HEK293 (cell line): ENCODE measurements at regions not wholly inside any gene's neighbourhood (a gene's known extent, or its start where the extent isn't known, plus 50 kb on each side); places are given as distances from the start of the nearest gene placed in this dataset.

Source experiments
- CTCF ChIA-PET: fragments of 350-600 bp; formaldehyde crosslinking; extraction: SDS; loops from one replicate; lab custom pipeline; 2021; ENCODE audit warnings: antibody characterized with exemption; lab: Yijun Ruan, JAX
- POLR2A ChIA-PET: fragments of 300-600 bp; formaldehyde crosslinking; extraction: SDS; loops from one replicate; lab custom pipeline; 2020; ENCODE audit warnings: antibody characterized with exemption, inconsistent platforms; lab: Yijun Ruan, JAX
- H3K27ac ChIP-seq: fragments of 200-500 bp; sonication (Bioruptor generic); 2 replicates; pipeline ENCODE4 v1.5.1; 2014; ENCODE audit warnings: low read depth, low read length, control low read depth, inconsistent platforms; ENCODE audit errors: extremely low read depth
- H3K36me3 ChIP-seq, 2 experiments: fragments of 200-500 bp in 1 of 2; sonication (Bioruptor generic) in 1 of 2; 1 replicate in 1 of 2; 2 replicates in 1 of 2; pipeline ENCODE4 v1.5.1; 2014 to 2017; ENCODE audit warnings: inconsistent platforms in 2 of 2, low read length in 2 of 2; ENCODE audit not compliant: control insufficient read depth in 2 of 2, insufficient read depth in 1 of 2
- H3K4me1 ChIP-seq: fragments of 200-500 bp; sonication (Bioruptor generic); 2 replicates; pipeline ENCODE4 v1.5.1; 2014; ENCODE audit warnings: mild to moderate bottlenecking, low read length, inconsistent platforms; ENCODE audit not compliant: control insufficient read depth, insufficient read depth
- H3K4me3 ChIP-seq: 2 replicates; pipeline ENCODE4 v1.5.1; 2011; ENCODE audit warnings: low read depth, mild to moderate bottlenecking, control low read depth, low read length, moderate library complexity
- H3K9me3 ChIP-seq: fragments of 200-500 bp; sonication (Bioruptor generic); 2 replicates; pipeline ENCODE4 v1.5.1; 2014; ENCODE audit warnings: low read depth, low read length, inconsistent platforms; ENCODE audit not compliant: control insufficient read depth, insufficient read depth
- GLI2 ChIP-seq: fragments of 450-650 bp; formaldehyde crosslinking; IDR thresholded peaks from 2 replicates; pipeline ENCODE4; 2017; ENCODE audit warnings: missing biosample characterization, missing genetic modification characterization, low read depth, borderline replicate concordance
- GLI4 ChIP-seq: fragments of 450-650 bp; formaldehyde crosslinking; IDR thresholded peaks from 2 replicates; pipeline ENCODE4 v1.5.1; 2016; ENCODE audit warnings: missing biosample characterization, missing genetic modification characterization
- OVOL3 ChIP-seq: fragments of 450-650 bp; formaldehyde crosslinking; IDR thresholded peaks from 2 replicates; pipeline ENCODE4 v1.5.1; 2016; ENCODE audit warnings: missing biosample characterization, missing genetic modification characterization
- SETDB1 ChIP-seq: IDR thresholded peaks from one replicate; pipeline ENCODE4 v1.6.1; 2017; ENCODE audit warnings: mild to moderate bottlenecking, low read length, moderate library complexity, mixed read lengths; ENCODE audit not compliant: insufficient read length
- SP2 ChIP-seq: fragments of 450-650 bp; formaldehyde crosslinking; IDR thresholded peaks from 2 replicates; pipeline ENCODE4 v1.5.1; 2016; ENCODE audit warnings: missing biosample characterization, missing genetic modification characterization
- ZFHX2 ChIP-seq: fragments of 450-650 bp; formaldehyde crosslinking; conservative IDR thresholded peaks from 2 replicates; pipeline ENCODE4 v1.5.1; 2016; ENCODE audit warnings: missing biosample characterization, missing genetic modification characterization
- ZNF366 ChIP-seq: fragments of 450-650 bp; formaldehyde crosslinking; conservative IDR thresholded peaks from 2 replicates; pipeline ENCODE4 v1.5.1; 2016; ENCODE audit warnings: missing biosample characterization, missing genetic modification characterization
- ZNF514 ChIP-seq: fragments of 450-650 bp; formaldehyde crosslinking; IDR thresholded peaks from 2 replicates; pipeline ENCODE4 v1.5.1; 2016; ENCODE audit warnings: missing biosample characterization, missing genetic modification characterization
- ZNF621 ChIP-seq: fragments of 450-650 bp; formaldehyde crosslinking; IDR thresholded peaks from 2 replicates; pipeline ENCODE4 v1.5.1; 2017; ENCODE audit warnings: missing biosample characterization, missing genetic modification characterization
- ZNF677 ChIP-seq: fragments of 450-650 bp; IDR thresholded peaks from 2 replicates; pipeline ENCODE4 v1.5.0; 2018; ENCODE audit warnings: missing biosample characterization, mild to moderate bottlenecking, missing genetic modification characterization, moderate library complexity
- ZNF701 ChIP-seq: fragments of 450-650 bp; formaldehyde crosslinking; IDR thresholded peaks from 2 replicates; pipeline ENCODE4 v1.5.1; 2016; ENCODE audit warnings: missing biosample characterization, missing genetic modification characterization
- ZNF707 ChIP-seq: fragments of 450-650 bp; formaldehyde crosslinking; IDR thresholded peaks from 2 replicates; pipeline ENCODE4 v1.5.1; 2016; ENCODE audit warnings: missing biosample characterization, missing genetic modification characterization
- ZNF747 ChIP-seq: fragments of 450-650 bp; formaldehyde crosslinking; IDR thresholded peaks from 2 replicates; pipeline ENCODE4 v1.5.1; 2016; ENCODE audit warnings: missing biosample characterization, missing genetic modification characterization
- ZNF777 ChIP-seq: fragments of 450-650 bp; formaldehyde crosslinking; IDR thresholded peaks from 2 replicates; pipeline ENCODE4 v1.5.1; 2017; ENCODE audit warnings: missing biosample characterization, missing genetic modification characterization, borderline replicate concordance
- ZNF785 ChIP-seq: fragments of 450-650 bp; formaldehyde crosslinking; IDR thresholded peaks from 2 replicates; pipeline ENCODE4 v1.5.1; 2016; ENCODE audit warnings: missing biosample characterization, missing genetic modification characterization
- TF ChIP-seq, protein P1 (sequence below): sonication (generic); formaldehyde crosslinking; IDR thresholded peaks from 2 replicates; pipeline ENCODE4 v1.8.1; 2022; ENCODE audit warnings: mild to moderate bottlenecking, moderate library complexity, missing genetic modification reagents
- TF ChIP-seq, protein P2 (sequence below): fragments of 450-650 bp; formaldehyde crosslinking; IDR thresholded peaks from 2 replicates; pipeline ENCODE4 v1.5.0; 2017; ENCODE audit warnings: missing biosample characterization, missing genetic modification characterization, borderline replicate concordance
- TF ChIP-seq, protein P3 (sequence below): fragments of 450-650 bp; IDR thresholded peaks from 2 replicates; pipeline ENCODE4 v1.5.1; 2018; ENCODE audit warnings: missing biosample characterization, missing genetic modification characterization
- TF ChIP-seq, protein P4 (sequence below): fragments of 450-650 bp; formaldehyde crosslinking; IDR thresholded peaks from 2 replicates; pipeline ENCODE4 v1.5.1; 2016; ENCODE audit warnings: missing biosample characterization, missing genetic modification characterization, borderline replicate concordance
- TF ChIP-seq, protein P5 (sequence below): fragments of 450-650 bp; formaldehyde crosslinking; IDR thresholded peaks from 2 replicates; pipeline ENCODE4; 2016; ENCODE audit warnings: missing biosample characterization, missing genetic modification characterization
- TF ChIP-seq, protein P6 (sequence below): fragments of 450-650 bp; formaldehyde crosslinking; optimal IDR thresholded peaks from 2 replicates; pipeline ENCODE3; 2016; ENCODE audit warnings: missing biosample characterization, mild to moderate bottlenecking, missing genetic modification characterization
- TF ChIP-seq, protein P7 (sequence below): fragments of 450-650 bp; formaldehyde crosslinking; IDR thresholded peaks from 2 replicates; pipeline ENCODE4 v1.5.1; 2016; ENCODE audit warnings: missing biosample characterization, missing genetic modification characterization

DNA sequence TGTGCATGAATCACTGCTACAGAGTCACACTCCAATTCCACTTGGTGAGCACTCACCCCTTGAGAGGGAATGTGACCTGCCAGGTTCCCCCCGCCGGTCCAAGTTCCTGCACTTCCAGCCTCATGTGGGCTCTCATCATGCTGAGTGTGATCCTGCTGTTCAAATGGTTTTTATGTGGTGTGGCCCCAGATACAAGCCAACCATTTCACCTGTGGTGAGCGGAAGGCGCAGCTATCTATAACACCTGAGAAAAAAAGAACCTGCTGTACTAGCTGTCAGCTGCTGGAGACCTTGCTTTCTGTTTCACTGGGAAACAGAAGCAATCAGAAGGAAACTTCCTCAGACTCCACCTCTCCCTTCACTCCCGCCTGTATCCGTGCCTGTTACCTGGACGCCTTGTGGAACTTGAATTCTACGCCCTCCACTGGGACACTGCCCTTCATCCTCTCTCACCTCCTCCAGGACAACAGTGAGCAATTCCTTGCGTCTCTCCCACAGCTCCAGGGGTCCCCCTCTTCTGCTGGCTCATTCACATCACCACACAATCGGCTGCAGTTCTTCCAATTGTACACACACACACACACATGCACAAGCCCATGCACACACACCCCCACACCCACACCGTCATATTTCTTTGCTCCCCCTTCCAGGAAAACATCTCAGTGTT lies 64.4 kb upstream of the RPL11 start (continued):
- no peak for TF ChIP-seq ZNF777 (tag by site-specific recombination)
- TF ChIP-seq ZFHX2 (tag by site-specific recombination): 0 out of 2 replicates have a peak, but pooled peaks have one; percentile 28
- TF ChIP-seq, protein P1, sequence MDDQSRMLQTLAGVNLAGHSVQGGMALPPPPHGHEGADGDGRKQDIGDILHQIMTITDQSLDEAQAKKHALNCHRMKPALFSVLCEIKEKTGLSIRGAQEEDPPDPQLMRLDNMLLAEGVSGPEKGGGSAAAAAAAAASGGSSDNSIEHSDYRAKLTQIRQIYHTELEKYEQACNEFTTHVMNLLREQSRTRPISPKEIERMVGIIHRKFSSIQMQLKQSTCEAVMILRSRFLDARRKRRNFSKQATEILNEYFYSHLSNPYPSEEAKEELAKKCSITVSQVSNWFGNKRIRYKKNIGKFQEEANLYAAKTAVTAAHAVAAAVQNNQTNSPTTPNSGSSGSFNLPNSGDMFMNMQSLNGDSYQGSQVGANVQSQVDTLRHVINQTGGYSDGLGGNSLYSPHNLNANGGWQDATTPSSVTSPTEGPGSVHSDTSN (CRISPR knock-in tag): no peak
- TF ChIP-seq ZNF677 (tag by site-specific recombination): no peak
- TF ChIP-seq, all 188 proteins: peak for 3

DNA sequence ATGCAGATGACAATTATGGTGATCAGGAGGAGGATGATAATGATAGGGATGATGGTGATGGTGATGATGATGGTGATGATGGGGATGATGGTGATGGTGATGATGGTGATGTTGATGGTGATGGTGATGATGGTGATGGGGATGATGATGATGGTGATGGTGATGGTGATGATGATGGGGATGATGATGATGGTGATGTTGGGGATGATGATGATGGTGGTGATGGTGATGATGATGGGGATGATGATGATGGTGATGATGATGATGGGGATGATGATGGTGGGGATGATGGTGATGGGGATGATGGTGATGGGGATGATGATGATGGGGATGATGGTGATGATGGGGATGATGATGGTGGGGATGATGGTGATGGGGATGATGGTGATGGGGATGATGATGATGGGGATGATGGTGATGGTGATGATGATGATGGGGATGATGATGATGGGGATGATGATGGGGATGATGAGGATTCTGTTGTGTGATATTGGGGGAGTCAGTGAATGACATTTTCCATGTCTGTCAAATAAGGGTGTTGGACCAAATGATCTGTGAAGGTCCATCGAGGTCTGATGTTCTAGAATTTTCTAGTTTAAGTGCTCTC lies 65.6 kb upstream of the RPL11 start:
- ChIA-PET POLR2A (no interaction called here), CTCF (interaction anchor here (0.6 to 0.7 kb wide), 2 partner anchors 8 to 82 kb away, joined by 3 to 6 read pairs; no protein-coding TSS in a partner anchor)
- no peaks in the 10 kb centered on the region for H3K36me3 ChIP-seq
- H3K27ac ChIP-seq: no peak overlapping the region
- no peaks in the 10 kb centered on the region for H3K9me3 ChIP-seq
- no peaks in the 10 kb centered on the region for H3K4me1 ChIP-seq
- H3K4me3 ChIP-seq: no peak overlapping the region
- TF ChIP-seq ZNF747 (tag by site-specific recombination) (no peak), SETDB1 (no peak), OVOL3 (no peak), ZNF621 (tag by site-specific recombination) (no peak), SP2 (tag by site-specific recombination) (no peak), ZNF701 (tag by site-specific recombination) (0 out of 2 replicates have a peak, but pooled peaks have one; percentile 41), ZNF707 (tag by site-specific recombination) (no peak), ZNF366 (tag by site-specific recombination) (no peak), GLI2 (tag by site-specific recombination) (no peak), GLI4 (tag by site-specific recombination) (0 out of 2 replicates have a peak, but pooled peaks have one; percentile 40), ZNF514 (tag by site-specific recombination) (no peak), ZNF785 (tag by site-specific recombination) (peak; percentile 54; the same call in 1 of the 2 replicates)
- TF ChIP-seq, protein P2, sequence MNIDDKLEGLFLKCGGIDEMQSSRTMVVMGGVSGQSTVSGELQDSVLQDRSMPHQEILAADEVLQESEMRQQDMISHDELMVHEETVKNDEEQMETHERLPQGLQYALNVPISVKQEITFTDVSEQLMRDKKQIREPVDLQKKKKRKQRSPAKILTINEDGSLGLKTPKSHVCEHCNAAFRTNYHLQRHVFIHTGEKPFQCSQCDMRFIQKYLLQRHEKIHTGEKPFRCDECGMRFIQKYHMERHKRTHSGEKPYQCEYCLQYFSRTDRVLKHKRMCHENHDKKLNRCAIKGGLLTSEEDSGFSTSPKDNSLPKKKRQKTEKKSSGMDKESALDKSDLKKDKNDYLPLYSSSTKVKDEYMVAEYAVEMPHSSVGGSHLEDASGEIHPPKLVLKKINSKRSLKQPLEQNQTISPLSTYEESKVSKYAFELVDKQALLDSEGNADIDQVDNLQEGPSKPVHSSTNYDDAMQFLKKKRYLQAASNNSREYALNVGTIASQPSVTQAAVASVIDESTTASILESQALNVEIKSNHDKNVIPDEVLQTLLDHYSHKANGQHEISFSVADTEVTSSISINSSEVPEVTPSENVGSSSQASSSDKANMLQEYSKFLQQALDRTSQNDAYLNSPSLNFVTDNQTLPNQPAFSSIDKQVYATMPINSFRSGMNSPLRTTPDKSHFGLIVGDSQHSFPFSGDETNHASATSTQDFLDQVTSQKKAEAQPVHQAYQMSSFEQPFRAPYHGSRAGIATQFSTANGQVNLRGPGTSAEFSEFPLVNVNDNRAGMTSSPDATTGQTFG: no peak
- TF ChIP-seq, protein P3, sequence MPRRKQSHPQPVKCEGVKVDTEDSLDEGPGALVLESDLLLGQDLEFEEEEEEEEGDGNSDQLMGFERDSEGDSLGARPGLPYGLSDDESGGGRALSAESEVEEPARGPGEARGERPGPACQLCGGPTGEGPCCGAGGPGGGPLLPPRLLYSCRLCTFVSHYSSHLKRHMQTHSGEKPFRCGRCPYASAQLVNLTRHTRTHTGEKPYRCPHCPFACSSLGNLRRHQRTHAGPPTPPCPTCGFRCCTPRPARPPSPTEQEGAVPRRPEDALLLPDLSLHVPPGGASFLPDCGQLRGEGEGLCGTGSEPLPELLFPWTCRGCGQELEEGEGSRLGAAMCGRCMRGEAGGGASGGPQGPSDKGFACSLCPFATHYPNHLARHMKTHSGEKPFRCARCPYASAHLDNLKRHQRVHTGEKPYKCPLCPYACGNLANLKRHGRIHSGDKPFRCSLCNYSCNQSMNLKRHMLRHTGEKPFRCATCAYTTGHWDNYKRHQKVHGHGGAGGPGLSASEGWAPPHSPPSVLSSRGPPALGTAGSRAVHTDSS (tag by site-specific recombination): peak; percentile 100
- TF ChIP-seq, protein P4, sequence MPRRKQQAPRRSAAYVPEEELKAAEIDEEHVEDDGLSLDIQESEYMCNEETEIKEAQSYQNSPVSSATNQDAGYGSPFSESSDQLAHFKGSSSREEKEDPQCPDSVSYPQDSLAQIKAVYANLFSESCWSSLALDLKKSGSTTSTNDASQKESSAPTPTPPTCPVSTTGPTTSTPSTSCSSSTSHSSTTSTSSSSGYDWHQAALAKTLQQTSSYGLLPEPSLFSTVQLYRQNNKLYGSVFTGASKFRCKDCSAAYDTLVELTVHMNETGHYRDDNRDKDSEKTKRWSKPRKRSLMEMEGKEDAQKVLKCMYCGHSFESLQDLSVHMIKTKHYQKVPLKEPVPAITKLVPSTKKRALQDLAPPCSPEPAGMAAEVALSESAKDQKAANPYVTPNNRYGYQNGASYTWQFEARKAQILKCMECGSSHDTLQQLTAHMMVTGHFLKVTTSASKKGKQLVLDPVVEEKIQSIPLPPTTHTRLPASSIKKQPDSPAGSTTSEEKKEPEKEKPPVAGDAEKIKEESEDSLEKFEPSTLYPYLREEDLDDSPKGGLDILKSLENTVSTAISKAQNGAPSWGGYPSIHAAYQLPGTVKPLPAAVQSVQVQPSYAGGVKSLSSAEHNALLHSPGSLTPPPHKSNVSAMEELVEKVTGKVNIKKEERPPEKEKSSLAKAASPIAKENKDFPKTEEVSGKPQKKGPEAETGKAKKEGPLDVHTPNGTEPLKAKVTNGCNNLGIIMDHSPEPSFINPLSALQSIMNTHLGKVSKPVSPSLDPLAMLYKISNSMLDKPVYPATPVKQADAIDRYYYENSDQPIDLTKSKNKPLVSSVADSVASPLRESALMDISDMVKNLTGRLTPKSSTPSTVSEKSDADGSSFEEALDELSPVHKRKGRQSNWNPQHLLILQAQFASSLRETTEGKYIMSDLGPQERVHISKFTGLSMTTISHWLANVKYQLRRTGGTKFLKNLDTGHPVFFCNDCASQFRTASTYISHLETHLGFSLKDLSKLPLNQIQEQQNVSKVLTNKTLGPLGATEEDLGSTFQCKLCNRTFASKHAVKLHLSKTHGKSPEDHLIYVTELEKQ (tag by site-specific recombination): no peak
- TF ChIP-seq, protein P5, sequence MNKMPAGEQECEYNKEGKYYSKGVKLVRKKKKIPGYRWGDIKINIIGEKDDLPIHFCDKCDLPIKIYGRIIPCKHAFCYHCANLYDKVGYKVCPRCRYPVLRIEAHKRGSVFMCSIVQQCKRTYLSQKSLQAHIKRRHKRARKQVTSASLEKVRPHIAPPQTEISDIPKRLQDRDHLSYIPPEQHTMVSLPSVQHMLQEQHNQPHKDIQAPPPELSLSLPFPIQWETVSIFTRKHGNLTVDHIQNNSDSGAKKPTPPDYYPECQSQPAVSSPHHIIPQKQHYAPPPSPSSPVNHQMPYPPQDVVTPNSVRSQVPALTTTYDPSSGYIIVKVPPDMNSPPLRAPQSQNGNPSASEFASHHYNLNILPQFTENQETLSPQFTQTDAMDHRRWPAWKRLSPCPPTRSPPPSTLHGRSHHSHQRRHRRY (tag by site-specific recombination): no peak
- TF ChIP-seq, protein P6, sequence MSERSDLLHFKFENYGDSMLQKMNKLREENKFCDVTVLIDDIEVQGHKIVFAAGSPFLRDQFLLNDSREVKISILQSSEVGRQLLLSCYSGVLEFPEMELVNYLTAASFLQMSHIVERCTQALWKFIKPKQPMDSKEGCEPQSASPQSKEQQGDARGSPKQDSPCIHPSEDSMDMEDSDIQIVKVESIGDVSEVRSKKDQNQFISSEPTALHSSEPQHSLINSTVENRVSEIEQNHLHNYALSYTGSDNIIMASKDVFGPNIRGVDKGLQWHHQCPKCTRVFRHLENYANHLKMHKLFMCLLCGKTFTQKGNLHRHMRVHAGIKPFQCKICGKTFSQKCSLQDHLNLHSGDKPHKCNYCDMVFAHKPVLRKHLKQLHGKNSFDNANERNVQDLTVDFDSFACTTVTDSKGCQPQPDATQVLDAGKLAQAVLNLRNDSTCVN: peak; percentile 14
- TF ChIP-seq, protein P7, sequence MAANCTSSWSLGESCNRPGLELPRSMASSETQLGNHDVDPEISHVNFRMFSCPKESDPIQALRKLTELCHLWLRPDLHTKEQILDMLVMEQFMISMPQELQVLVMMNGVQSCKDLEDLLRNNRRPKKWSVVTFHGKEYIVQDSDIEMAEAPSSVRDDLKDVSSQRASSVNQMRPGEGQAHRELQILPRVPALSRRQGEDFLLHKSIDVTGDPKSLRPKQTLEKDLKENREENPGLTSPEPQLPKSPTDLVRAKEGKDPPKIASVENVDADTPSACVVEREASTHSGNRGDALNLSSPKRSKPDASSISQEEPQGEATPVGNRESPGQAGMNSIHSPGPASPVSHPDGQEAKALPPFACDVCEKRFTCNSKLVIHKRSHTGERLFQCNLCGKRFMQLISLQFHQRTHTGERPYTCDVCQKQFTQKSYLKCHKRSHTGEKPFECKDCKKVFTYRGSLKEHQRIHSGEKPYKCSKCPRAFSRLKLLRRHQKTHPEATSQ (tag by site-specific recombination): no peak
